Fibroblast of villous mesenchyme (primary cell): ENCODE measurements at regions not wholly inside any gene's neighbourhood (a gene's known extent, or its start where the extent isn't known, plus 50 kb on each side); places are given as distances from the start of the nearest gene placed in this dataset.

Source experiments
- DNase-seq: peaks from one replicate; pipeline ENCODE4 v3.0.0-alpha.2; 2010; ENCODE audit warnings: low read depth
- H3K4me3 ChIP-seq: 2 replicates; pipeline ENCODE4 v1.5.1; 2011; ENCODE audit warnings: low read depth, mild to moderate bottlenecking, low read length
- CTCF ChIP-seq: IDR thresholded peaks from 2 replicates; pipeline ENCODE4 v1.5.1; 2012; ENCODE audit warnings: low read depth, mild to moderate bottlenecking, low read length; ENCODE audit not compliant: insufficient read depth

- no peak for TF ChIP-seq CTCF
- DNase-seq, result no peak
- no peak overlapping the region for H3K4me3 ChIP-seq
Observed at GRCh38 chr13:29952245-29952644, 101.8 kb upstream of the UBL3 start.

- no peak for TF ChIP-seq CTCF
- DNase-seq, result no peak
- H3K4me3 ChIP-seq, result no peak overlapping the region
Observed at GRCh38 chr13:29948791-29949190, 98.4 kb upstream of the UBL3 start.

GRCh38 chr13:29948244-29948643 is 97.8 kb upstream of the UBL3 start:
- DNase-seq, result peak; percentile 18
- H3K4me3 ChIP-seq, result no peak overlapping the region
- no peak for TF ChIP-seq CTCF

- DNase-seq, result no peak
- no peak overlapping the region for H3K4me3 ChIP-seq
- TF ChIP-seq CTCF, result no peak
Observed at GRCh38 chr13:29947839-29948238, 97.4 kb upstream of the UBL3 start.

- H3K4me3 ChIP-seq, result no peak overlapping the region
- no peak for TF ChIP-seq CTCF
Observed at GRCh38 chr13:29946093-29946492, 95.7 kb upstream of the UBL3 start.

GRCh38 chr13:29943686-29944085 is 93.3 kb upstream of the UBL3 start:
- no peak for DNase-seq
- H3K4me3 ChIP-seq, result no peak overlapping the region
- no peak for TF ChIP-seq CTCF

More at GRCh38 chr13:29946093-29946492, 95.7 kb upstream of the UBL3 start:
- peak; percentile 13 for DNase-seq

GRCh38 chr13:29943273-29943672 is 92.9 kb upstream of the UBL3 start:
- no peak overlapping the region for H3K4me3 ChIP-seq
- TF ChIP-seq CTCF, result no peak
- DNase-seq, result no peak
